Globus pallidus (tissue), 1 donor: ENCODE measurements at regions not wholly inside any gene's neighbourhood (a gene's known extent, or its start where the extent isn't known, plus 50 kb on each side); places are given as distances from the start of the nearest gene placed in this dataset.
A peak's percentile ranks its signal among the peaks of the same experiment; 100 is the strongest.

ENCODE experiments used
- DNase-seq: peaks from one replicate; pipeline ENCODE4 v3.0.0-alpha.2; 2015; ENCODE audit warnings: low spot score

DNA sequence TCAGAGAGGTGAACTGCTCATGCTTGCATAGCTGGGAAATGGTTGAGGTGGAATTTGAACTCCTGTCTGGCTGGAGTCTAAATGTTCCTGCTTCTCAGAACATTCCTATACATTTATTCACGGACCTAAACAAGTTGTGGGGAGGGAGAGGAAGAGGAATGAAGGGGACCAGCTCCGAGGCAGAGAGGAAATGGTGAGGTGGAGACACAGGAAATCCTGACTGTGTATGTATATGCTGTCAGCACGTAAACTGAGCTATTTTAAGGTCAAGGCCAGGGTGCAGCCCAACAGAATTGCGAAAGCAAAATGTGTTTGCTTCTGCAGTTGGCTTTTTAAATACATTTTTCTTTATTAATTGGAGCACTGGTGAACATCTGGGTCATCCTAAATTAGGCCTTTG, 74.1 kb upstream of the POMGNT2 start:
- DNase-seq: no peak

DNA sequence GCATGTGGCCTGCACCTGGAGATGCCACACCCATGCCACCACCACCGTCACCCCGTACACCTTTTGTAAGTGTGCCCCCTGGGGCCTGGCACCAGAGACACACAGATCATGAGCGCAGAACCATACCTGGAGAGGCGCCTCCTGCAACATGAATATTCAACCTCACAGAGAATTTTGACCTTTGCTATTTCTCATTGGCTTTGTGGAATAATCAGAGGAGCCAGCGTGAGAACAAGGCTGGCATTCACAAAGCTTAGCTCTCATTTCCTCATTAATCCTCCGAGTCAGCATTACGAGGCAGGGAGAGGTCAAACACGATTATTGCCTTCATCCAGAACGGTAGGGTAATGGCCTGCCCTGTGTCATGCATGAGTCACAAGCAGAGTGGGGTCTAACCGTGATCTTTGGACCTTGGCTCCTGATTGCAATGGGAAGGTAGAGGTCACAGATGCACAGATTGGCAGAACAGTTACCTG, 73.0 kb upstream of the POMGNT2 start:
- no peak for DNase-seq

DNA sequence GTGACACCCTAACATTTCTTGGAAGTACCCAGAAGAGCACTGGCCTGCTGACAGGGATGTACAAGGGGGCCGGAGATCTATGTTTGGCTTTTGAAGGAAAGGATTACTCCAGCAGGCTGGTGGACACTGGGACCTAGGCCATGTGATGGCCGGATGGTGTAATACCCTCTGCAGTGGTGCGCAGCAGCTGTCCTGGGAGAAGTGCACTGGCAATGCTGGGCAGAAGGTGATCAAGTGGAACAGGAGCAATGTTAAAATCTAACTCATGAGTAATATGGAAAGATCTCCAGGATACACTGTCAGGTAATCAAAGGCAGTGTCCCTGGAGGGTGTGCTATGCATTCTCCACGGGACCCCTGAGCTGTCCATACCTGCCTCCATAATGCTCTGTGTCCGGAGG, 71.2 kb upstream of the POMGNT2 start:
- DNase-seq: no peak

DNA sequence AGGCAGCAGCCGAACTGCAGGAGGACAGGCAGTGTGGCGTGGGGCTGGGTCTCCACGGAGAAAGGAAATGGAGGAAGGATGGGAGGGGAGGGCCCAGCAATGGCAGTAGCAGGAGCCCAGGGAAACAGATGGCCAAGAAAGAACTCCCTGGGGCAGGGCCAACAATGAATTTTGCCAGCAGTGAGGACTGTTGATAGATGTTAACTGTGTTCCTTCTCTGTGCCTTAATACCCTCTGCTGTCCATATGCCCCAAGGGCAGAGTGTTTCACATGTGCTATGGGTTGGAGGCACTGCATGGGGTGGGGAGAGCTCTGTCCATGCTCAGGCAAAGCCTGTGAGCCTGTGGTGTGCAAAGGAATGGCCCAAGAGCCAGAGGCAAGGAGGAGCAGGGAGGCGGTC, 70.8 kb upstream of the POMGNT2 start:
- DNase-seq: no peak

DNA sequence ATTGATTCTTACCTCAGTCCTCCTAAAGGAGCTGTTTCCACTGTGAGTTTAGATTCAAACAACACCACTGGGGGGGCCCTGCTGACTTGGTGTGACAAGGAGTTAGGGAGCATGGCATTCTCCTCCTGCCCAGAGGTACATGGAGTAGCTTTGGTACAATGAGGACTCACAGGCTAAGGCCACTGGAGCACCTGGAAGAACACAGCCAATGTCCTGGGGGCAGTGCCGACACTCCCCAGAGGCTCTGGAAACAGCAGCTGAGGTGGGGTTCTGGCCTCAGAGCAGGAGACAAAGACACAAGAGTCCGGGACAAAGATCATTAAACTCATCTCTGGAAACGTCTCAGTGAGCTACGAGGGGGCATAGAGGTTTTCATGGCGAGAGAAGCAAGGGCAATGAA, 69.7 kb upstream of the POMGNT2 start:
- DNase-seq: no peak

DNA sequence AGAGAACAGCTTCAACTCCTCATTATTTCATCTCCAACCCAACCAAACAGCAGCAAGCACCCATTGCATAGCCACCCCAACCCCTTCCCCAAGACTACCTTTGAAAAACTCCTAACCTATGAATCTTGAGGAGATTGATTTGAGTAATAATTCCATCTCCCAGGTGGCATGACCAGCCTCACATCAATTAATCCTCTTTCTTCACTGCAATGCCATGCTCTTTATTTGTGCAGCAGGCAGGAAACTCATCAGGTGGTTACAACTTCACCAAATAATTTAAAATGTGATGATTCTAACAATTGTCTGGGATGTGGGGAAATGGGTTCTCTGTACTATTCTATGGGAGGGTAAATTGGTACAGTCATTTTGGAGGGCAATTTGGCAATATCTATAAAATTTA, 68.1 kb upstream of the POMGNT2 start:
- DNase-seq: no peak

DNA sequence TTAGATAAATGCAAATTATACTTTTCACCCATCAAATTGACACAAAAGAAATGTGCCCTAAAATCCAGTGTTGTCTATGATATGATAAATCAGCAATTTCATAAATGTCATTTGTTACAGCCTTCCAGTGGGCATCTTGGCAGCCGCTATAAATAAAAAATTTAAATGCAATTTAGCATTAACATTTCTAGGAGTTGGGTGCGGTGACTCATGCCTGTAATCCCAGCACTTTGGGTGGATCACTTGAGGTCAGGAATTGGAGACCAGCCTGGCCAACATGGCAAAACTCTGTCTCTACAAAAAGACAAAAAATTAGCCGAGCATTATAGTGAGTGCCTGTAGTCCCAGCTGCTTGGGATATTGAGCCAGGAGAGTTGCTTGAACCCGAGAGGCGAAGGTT, 65.9 kb upstream of the POMGNT2 start:
- no peak for DNase-seq

DNA sequence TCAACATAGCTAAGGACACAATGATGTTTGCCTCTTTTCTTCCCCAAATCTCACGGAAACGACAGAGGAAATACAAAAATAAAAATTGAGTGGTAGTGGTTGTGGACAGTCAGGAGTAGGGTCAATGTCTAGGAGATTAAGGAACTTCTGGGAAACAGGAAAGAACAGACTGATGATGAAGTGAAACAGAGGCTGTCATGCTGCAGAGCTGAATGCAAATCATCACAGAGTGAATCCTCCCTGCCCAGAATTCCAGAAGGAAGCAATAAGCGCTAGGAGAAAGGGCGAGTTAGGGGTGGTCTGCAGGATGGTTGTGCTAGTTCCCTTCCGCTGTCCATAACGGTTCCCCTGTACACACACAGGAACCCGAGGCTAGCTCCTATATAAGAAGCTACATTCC, 64.7 kb upstream of the POMGNT2 start:
- DNase-seq: no peak

DNA sequence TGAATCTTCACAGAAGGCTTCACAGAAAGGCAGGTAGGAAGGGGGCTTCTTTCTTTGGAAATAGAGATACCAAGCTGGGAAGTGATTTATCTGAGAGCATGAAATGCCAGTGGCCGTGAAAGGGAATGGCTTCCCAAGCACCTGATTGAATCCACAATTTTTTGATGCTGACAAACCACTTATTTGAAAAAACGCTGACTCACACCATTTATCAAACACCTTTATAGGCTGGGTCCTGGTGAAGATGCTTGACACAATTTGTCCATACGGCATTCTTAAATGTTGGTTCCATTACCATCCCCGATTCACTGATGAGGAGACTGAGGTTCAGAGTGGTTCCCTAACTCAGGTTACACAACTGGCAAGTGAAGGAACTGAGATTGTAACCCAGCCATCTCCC, 64.1 kb upstream of the POMGNT2 start:
- DNase-seq: no peak

DNA sequence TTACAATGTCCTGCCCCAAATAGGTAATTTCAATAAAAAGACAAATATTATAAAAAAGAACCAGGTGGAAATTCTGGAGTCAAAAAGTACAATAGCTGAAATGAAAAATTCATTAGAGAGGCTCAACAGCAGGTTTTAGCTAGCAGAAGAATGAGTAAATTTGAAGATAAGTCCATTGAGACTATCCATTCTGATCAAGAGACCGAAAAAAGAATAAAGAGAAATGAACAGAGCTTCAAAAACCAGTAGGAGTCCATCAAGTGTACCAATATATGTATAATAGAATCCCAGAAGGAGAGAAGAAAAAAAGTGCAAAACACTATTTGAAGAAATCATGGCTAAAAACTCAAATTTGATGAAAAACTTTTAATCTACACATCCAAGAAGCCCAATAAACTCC, 60.5 kb upstream of the POMGNT2 start:
- DNase-seq: no peak

DNA sequence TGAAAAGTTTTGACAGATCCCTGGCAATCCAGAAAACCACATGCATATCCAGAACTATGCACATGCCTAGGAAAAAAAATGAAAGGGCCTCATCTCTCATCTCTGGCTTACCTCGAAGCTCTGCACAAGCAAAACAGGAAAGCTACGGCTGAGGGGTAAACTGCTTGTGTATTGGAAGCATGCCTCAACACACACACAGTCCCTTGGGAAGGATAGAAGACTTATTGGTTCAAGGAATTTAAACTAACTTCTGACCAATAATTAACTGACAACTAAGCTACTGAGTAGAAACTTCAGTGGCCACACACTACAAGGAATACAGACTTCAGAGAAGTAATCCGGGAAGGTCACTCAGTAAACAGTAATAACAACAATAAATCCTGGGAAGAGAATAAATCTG, 59.9 kb upstream of the POMGNT2 start:
- no peak for DNase-seq

DNA sequence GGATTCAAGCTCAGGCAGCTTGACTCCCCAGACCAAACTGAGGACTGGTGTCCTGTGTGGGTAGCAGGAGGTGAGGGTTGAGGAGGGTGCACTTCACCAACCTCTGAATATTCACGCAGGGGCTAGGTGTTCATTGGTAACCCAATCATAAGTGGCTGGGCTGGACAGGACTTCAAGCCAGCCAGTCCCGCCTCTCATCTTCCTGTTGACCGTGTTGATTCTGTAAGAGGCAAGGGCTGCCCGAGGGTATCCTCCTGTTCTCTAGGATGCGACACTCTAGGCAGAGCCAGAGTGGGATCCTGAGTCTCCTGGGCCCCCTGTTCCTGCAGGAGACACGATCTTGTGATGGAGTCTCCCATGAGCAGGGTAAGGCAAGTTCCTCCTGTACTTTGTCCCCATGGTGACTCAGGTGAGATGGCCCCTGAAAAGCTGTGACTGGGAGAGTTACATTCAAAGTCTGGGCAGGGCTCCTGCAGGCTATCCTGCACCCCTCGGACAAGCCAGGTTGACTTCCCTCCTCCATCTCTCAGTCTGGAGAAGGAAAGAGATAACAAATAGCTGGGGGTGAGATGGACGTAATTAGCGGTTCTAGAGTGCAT, 58.1 kb upstream of the POMGNT2 start:
- no peak for DNase-seq

DNA sequence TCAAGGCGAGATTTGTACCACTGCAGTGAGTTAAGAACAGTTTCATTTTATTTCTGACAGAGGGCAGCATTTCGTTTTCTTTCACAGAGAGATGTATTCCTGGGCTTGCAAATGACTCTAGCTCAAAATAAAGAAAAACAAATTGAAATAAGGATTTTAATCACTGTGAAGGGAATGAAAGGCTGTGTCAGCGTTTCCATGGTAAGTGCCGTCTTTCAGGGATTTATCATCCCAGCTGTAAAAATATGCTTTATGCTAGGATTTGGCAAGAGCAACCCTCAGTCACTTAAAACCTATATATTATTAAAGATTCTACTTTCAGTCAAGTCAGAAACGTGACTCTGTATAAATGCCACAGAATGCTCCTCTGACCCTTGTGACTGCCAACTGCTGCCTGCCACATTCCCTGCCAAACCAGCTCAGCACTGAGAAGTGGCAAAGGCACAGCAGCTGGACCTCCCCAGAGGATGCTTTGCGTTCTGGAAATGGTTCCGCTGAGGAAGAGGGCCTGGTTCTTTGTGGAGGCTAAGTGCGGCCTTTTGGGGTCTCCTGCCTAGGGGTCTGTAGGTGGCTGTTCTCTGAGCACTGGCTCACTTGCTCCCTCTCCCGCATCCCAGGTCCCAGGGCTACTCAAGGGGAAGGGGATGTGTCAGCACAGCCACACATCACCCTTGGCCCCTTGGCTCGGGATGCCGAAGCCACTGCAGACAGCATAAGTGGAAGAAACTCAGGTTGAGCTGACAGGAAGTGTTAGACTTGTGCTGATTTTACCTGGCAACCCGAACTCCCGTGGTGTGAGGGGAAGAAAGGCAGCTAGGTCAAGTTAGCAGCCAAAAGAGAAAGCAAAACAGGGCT, 56.6 kb upstream of the POMGNT2 start:
- DNase-seq: peak; percentile 28

DNA sequence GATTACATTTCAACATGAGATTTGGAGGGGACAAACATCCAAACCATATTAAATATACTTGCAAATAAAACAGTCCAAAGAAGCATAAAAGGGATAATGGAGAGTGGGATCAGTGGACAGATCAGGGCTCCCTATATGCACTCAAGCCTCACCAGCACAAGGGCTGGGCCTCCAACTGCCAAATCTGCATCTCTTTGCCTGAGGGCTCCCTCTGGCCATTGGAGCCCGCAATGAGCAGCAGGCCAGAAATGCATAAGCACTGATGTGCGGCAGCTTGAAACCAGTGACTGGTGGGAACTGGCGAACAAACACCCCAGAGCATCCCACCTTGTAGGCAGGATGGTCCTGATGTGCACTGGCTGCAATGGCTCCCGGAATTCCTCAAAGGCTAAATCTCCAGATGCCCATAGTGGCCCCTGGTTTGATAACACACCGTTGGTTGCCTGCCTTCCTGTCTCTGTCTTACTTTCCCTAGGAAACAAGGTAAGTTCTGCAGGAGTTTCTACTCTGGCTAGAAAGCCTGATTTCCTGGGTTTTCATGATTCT, 55.9 kb upstream of the POMGNT2 start:
- no peak for DNase-seq

DNA sequence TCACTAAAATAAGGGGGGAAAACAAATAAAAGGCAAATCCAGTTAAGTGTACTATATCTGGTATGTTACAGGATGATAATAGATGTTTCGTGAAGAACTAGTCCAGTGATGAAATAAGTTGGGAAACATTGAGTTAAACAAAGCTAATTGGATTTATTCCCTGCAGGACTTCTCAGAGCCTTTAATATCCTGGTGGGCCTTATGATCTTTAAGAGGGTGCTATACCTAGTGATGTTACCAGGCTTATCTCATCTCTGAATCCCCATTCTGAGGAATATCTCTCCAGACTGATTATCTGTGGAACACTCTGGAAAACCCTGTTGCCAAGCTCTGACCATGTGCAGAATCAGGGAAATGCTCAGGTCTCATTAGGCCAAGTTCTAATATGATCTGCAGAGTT, 54.8 kb upstream of the POMGNT2 start:
- DNase-seq: no peak

DNA sequence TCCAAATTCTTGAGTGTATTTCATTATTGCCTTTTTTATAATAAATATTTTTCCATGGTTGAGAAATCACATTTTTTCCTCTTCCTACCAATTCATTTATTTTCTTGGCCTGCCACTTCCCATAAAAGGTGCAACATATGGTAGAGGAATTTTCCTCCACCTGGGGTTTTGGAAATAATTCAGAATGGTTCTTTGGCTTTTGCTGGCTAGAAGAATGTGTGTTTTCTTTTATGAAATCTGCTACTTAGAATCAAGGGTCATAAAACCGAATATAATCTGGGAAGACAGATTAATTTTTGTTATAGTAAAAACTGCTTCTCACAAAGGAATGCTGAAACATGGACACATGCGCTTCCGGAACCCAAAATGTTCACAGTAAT, 54.0 kb upstream of the POMGNT2 start:
- DNase-seq: no peak

DNA sequence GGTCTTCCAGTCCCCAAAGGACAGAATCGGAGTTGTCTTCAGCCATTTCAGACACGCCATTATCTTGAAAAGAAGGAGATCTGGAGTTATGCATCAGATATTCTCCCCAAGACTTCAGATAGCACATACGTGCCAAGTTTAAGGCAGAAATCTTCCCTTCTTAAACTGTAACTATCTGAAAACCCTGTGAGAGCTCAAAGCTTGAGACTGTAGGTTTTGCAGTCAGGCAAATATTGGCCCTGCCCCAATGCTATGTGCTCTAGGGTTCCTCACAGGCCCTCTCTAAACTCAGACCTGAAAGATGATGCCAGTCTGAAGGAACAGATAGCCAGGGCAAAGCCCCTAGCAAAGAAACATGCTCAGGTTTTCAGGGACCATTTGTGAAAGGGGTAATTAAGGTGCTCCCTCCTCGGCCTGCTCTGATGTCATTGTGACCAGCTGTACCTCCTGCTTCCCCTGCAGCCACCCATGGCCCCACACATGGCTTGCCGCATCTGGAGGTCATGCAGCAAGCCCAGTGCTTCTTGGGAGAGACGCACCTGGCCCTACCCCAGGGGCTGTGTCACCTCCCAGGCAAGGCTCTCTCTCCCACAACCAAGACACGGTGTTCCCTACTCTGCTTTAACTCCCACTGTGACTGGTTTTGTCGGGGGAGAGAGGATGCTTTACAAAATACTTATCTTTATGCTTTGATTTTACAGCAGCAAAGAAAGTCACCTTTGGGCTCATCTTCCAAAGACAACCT, 53.4 kb upstream of the POMGNT2 start:
- DNase-seq: no peak

DNA sequence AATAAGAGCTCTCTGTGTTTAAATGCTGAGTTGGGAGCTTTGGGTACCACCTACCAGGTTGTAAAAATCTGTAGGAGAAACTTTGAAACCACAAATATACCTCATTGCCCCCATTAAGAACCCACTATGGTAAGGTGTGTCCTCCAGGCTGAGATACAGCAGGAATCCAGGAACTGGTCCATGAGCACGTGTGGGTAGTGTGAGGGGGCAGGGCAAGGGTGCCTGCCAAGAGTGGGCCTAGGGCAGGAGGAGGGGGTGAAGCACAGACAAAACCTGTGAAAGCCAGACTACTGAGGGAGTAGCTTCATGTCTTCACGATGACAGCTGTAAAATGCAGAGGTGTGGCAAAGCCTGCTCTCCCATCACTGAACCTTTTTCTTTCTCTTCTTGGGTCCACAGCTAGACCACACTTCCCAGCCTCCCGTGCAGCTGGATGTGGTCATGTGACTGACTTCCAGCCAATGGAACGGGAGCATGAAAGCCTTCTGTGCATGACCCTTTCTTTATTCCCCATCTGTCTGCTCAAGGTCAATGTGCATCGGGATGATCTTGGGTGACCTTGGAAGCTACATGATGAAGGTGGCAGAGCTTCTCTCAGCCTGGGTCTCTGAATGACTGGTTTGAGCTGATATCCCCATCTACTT, 51.1 kb upstream of the POMGNT2 start:
- DNase-seq: no peak

DNA sequence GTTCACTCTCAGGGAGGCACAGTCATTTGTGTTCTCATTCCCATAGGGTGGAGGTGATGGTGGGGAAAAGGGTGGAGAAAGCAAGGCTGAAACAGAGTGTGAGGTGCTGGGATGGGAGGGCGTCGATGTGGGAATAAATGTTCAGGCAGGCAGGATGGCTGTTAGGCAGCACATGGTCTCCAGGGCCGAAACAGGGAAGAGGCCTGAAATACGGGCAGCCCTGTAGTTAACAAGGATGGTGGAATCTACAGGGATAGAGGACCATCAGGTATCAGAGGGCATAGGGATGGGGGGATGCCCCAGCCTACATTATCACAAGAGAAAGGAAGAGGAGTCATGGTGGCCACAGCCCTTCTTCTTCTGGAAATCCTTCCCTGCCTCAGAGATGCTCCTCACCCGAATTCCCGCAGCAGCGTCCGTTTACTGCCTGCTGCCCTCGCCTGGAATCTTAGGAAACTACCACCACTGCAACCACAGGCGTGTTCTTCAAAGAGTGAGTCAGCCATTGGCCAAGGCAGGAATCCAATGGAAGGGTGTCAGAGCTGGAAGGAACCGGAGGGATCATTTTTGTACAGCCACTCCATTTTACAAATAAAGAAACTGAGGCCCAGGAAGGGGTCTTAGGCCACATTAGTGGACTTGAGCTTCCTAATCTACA, 49.7 kb upstream of the POMGNT2 start:
- DNase-seq: peak; percentile 60
